AG10803 (cell line): ENCODE measurements at regions not wholly inside any gene's neighbourhood (a gene's known extent, or its start where the extent isn't known, plus 50 kb on each side); places are given as distances from the start of the nearest gene placed in this dataset.
A peak's percentile ranks its signal among the peaks of the same experiment; 100 is the strongest.

Experiments used
- DNase-seq: peaks from one replicate; pipeline ENCODE4 v3.0.0; 2010; ENCODE audit warnings: low read depth
- H3K4me3 ChIP-seq: 2 replicates; pipeline ENCODE4 v1.5.1; 2011; ENCODE audit warnings: mild to moderate bottlenecking, low read length, control low read depth
- TF ChIP-seq, protein P1 (sequence below): conservative IDR thresholded peaks from 2 replicates; pipeline ENCODE4 v1.5.1; 2011; ENCODE audit warnings: mild to moderate bottlenecking, low read length, control low read depth, inconsistent platforms

DNA sequence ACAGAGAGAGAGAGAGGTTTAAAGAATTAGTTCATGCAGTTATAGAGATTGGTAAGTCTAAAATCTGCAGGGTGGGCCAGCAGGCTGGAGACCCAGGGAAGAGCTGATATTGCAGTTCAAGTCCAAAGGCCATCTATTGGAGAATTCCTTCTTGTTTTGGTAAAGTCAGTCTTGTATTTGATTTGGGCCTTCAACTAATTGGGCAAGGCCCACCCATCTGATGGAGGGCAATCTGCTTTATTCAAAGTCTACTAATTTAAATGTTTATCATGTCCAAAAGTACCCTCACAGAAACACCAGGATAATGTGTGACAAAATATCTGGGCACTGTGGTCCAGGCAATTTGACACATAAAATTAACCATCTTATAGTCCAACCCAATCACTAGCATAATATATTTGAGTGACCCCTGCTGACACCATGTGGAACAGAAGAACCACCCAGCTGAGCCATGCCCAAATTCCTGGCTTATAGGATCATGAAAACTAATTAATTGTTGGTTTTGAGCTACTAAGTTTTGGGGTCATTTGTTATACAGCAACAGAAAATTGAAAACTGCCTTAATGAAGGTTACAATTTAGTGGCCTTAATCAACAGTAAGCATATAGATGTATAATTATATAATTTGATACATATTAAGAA, 109.1 kb upstream of the PLXNC1 start:
- DNase-seq, result no peak
- TF ChIP-seq, protein P1, sequence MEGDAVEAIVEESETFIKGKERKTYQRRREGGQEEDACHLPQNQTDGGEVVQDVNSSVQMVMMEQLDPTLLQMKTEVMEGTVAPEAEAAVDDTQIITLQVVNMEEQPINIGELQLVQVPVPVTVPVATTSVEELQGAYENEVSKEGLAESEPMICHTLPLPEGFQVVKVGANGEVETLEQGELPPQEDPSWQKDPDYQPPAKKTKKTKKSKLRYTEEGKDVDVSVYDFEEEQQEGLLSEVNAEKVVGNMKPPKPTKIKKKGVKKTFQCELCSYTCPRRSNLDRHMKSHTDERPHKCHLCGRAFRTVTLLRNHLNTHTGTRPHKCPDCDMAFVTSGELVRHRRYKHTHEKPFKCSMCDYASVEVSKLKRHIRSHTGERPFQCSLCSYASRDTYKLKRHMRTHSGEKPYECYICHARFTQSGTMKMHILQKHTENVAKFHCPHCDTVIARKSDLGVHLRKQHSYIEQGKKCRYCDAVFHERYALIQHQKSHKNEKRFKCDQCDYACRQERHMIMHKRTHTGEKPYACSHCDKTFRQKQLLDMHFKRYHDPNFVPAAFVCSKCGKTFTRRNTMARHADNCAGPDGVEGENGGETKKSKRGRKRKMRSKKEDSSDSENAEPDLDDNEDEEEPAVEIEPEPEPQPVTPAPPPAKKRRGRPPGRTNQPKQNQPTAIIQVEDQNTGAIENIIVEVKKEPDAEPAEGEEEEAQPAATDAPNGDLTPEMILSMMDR, result no peak
- no peak overlapping the region for H3K4me3 ChIP-seq

DNA sequence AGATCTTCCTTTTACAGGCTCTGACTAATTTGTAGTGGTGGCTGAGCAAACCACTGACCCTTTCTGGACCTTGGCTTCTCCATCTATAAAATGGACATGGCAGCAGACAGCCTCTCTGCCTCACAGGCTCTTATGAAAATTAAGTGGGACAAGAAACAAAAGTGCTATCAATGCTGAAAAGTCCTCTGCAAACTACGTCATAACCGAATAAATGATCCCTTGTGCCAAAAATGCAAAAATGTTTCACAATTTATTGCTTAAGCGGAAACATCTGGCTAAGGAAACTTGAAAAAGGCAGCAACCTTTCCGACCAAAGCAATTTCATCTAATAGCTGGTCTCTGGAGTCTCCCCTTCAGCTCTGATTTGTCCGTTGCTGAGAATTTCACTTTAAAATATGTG, 108.5 kb upstream of the PLXNC1 start:
- DNase-seq, result peak; percentile 71
- TF ChIP-seq, protein P1, result no peak

DNA sequence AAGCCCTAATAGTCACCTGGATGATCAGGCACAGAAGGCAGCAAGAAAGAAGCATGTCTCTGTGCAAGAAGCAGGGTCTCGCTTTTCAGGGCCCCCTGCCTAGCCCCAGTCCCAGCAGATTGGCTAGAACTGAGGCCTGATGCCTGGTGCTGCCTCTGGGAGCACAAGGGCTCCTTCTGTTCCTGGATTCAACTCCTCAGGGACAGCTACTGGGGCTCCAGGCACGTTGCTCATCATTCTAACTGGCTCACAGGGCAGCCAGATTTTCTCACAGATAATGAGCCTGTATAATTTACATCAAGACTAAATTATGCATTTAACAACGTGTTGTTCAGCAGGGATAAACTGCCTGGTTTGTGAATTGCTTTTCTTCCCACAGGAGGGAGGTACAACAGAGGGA, 106.5 kb upstream of the PLXNC1 start:
- no peak overlapping the region for H3K4me3 ChIP-seq
- TF ChIP-seq, protein P1, result no peak
- DNase-seq, result no peak

More for the DNA sequence above, 108.5 kb upstream of the PLXNC1 start:
- no peak overlapping the region for H3K4me3 ChIP-seq

DNA sequence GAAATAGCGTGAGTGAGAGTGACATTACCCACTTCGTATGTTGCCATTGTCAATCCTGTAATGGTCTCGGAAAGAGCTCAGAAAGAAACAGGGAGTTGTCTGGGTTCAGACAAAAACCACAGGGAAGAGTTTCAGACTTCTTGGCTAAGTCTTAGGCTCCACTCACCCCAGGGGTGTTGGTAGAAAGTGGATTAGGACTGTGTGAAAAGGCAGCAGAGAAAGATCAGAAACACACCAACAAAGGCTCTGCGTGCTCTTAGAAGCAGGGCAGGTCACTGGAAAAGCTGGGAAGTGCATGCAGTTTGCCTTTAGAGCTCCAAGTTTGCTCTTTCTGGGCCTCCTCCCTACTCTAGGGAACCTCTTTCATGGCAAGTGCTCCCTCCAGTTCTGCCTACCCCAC, 106.1 kb upstream of the PLXNC1 start:
- no peak overlapping the region for H3K4me3 ChIP-seq
- TF ChIP-seq, protein P1, result no peak
- no peak for DNase-seq

DNA sequence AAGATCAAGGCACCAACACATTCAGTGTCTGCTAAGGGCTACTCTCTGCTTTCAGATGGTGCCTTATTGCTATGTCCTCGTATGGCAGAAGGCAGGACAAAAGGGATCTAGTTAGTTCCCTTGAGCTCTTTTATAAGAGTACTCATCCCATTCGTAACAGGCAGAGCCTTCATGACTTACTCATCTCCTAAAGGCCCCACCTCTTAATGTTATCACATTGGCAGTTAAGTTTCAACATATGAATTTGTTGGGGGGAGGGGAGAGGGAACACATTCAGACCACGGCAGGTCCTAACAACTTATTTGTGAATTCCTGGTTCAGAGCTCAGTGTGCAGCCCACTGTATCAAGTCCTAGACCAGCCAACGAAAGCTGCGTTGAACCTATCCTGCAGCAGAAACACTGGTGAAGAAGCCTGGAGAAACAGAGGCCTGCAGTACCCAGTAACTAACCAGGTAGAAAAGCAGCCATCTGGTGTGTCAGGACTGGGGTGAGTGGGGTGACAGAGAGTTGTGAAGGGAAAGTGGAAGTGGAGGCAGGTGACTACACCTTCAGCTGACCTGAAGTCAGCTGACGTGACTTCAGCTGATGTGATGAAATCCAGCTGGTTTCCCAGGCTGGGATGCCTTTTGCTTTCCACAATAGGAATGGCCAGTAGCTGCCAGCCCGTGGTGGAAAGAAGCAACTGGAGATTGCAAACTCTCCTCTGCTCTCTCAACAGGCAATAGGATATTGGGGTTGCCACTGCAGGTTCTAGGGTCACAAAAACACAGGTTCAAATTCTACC, 101.6 kb upstream of the PLXNC1 start:
- H3K4me3 ChIP-seq, result no peak overlapping the region
- DNase-seq, result no peak
- TF ChIP-seq, protein P1, result no peak

DNA sequence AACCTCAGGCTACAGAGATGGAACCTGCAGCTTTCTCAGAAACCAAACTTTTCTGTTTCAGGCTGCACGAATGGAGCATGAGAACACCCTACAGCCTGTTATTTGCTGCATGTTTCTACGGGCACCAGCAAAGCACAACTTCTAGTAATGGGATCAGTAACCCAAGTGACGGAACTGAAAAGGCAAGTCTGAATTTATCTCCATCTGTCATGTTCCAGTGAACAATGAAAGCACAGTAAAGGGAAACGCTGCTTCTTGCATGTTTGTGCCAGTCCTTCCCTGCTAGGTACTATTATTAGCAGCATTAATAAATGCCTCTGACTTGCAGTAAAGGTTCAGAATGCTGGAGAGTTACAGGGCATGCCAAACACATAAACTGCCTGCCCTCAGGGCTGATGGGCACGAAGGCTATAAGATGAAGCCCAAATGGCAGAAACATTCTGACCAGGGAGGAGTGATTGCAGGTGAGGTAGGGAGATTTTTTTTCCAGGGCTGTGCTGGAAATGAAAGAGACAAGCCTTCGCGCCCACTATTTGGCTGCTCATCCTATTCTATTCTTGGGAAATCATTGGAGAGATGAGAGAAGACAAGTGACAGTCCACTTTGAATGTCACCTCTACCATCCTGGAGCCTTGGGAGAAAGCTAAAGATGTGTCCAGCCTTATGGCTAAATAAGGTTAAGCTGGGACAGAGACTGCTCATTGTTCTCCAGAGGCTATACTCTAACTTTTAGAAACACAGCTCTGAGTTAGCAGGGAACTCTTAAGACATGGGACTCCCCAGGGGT, 100.4 kb upstream of the PLXNC1 start:
- TF ChIP-seq, protein P1, result no peak
- DNase-seq, result no peak
- no peak overlapping the region for H3K4me3 ChIP-seq
